AG04450 (cell line): ENCODE measurements at regions not wholly inside any gene's neighbourhood (a gene's known extent, or its start where the extent isn't known, plus 50 kb on each side); places are given as distances from the start of the nearest gene placed in this dataset.

Experiments
- CTCF ChIA-PET: fragments of 300-600, 350-600 bp; formaldehyde crosslinking; extraction: SDS; loops from one replicate; lab custom pipeline; 2022; ENCODE audit warnings: antibody characterized with exemption, inconsistent platforms; lab: Charles Lee
- POLR2A ChIA-PET: fragments of 350-600 bp; formaldehyde crosslinking; extraction: SDS; loops from one replicate; lab custom pipeline; 2021; ENCODE audit warnings: antibody characterized with exemption, inconsistent platforms; lab: Yijun Ruan, JAX
- DNase-seq: peaks from one replicate; pipeline ENCODE4 v3.0.0-alpha.2; 2011; ENCODE audit warnings: low read depth, low spot score
- H3K27ac ChIP-seq: one replicate; pipeline ENCODE4 v1.5.1; 2012; ENCODE audit warnings: low read depth, low read length, control low read depth
- H3K27me3 ChIP-seq: one replicate; pipeline ENCODE4 v1.6.0; 2012; ENCODE audit warnings: low read length; ENCODE audit not compliant: control insufficient read depth, insufficient read depth
- H3K4me3 ChIP-seq: 2 replicates; pipeline ENCODE4 v1.5.1; 2011; ENCODE audit warnings: mild to moderate bottlenecking, low read depth, low read length, control low read depth
- H3K9me3 ChIP-seq: 2 replicates; pipeline ENCODE4 v1.5.1; 2012; ENCODE audit warnings: low read length; ENCODE audit not compliant: control insufficient read depth, insufficient read depth
- TF ChIP-seq, protein P1 (sequence below): IDR thresholded peaks from 2 replicates; pipeline ENCODE4 v1.5.1; 2011; ENCODE audit warnings: low read depth, low read length, control low read depth, inconsistent platforms

- CTCF ChIA-PET: no interaction called here
- Histone ChIP-seq H3K4me3 (no peak overlapping the region), H3K27ac (no peak overlapping the region), H3K9me3 (no peaks in the 10 kb centered on the region), H3K27me3 (no peaks in the 10 kb centered on the region)
- TF ChIP-seq, protein P1, sequence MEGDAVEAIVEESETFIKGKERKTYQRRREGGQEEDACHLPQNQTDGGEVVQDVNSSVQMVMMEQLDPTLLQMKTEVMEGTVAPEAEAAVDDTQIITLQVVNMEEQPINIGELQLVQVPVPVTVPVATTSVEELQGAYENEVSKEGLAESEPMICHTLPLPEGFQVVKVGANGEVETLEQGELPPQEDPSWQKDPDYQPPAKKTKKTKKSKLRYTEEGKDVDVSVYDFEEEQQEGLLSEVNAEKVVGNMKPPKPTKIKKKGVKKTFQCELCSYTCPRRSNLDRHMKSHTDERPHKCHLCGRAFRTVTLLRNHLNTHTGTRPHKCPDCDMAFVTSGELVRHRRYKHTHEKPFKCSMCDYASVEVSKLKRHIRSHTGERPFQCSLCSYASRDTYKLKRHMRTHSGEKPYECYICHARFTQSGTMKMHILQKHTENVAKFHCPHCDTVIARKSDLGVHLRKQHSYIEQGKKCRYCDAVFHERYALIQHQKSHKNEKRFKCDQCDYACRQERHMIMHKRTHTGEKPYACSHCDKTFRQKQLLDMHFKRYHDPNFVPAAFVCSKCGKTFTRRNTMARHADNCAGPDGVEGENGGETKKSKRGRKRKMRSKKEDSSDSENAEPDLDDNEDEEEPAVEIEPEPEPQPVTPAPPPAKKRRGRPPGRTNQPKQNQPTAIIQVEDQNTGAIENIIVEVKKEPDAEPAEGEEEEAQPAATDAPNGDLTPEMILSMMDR: no peak
- no peak for DNase-seq
- POLR2A ChIA-PET: no interaction called here
Measured at GRCh38 chr1:193974286-193974798, 787.9 kb upstream of the B3GALT2 start.

DNA sequence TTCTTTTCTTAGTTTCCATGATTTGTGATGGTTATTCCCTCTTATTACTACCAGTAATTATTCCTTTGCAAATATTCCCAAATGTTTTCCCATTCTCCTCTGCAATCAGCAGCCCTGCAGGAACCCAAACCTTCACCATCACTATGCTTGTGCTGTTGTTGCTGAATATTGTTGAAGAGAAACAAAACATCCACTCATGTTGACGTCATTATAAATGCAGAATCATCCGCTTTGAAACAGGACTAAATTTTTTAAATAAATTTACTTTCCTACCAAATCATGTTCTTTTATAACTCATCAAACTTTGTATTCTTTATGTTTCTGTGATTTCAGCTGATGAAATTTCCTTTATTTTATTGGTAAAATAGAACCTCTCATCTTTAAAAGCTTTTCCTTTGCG is 787.0 kb upstream of the B3GALT2 start:
- no peak overlapping the region for H3K4me3 ChIP-seq
- no peaks in the 10 kb centered on the region for H3K27me3 ChIP-seq
- DNase-seq: no peak
- TF ChIP-seq, protein P1: no peak
- POLR2A ChIA-PET: no interaction called here
- no peaks in the 10 kb centered on the region for H3K9me3 ChIP-seq
- no peak overlapping the region for H3K27ac ChIP-seq
- CTCF ChIA-PET: no interaction called here

- H3K4me3 ChIP-seq: no peak overlapping the region
- no peak overlapping the region for H3K27ac ChIP-seq
- H3K9me3 ChIP-seq: no peaks in the 10 kb centered on the region
- TF ChIP-seq, protein P1: no peak
- ChIA-PET CTCF (no interaction called here), POLR2A (no interaction called here)
- no peaks in the 10 kb centered on the region for H3K27me3 ChIP-seq
- DNase-seq: no peak
Measured at GRCh38 chr1:193971595-193971994, 785.2 kb upstream of the B3GALT2 start.

GRCh38 chr1:193960499-193960898 is 774.1 kb upstream of the B3GALT2 start:
- Histone ChIP-seq H3K27ac (no peak overlapping the region), H3K9me3 (no peaks in the 10 kb centered on the region), H3K4me3 (no peak overlapping the region), H3K27me3 (no peaks in the 10 kb centered on the region)
- POLR2A ChIA-PET: no interaction called here
- no peak for DNase-seq
- TF ChIP-seq, protein P1: no peak
- CTCF ChIA-PET: no interaction called here

DNA sequence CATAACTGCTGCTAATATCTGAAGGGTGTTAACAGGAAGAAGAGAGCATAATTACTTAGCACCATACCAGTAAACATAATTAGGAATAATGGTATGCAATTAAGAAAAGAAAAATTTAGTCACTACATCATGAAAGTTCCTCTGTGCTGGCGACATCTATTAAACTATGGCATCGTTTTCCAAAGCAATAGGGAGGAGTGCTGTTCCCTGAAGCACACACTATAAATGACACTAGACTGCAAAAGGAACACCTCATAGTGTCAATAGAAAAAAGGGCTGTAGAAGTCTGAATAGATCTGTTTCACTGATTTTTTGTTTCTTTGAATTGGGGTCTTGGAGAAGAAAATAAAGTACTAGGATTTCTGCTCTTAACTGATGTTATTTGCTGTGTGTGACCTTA is 773.6 kb upstream of the B3GALT2 start:
- Histone ChIP-seq H3K27ac (no peak overlapping the region), H3K4me3 (no peak overlapping the region), H3K27me3 (no peaks in the 10 kb centered on the region), H3K9me3 (no peaks in the 10 kb centered on the region)
- CTCF ChIA-PET: no interaction called here
- POLR2A ChIA-PET: no interaction called here
- TF ChIP-seq, protein P1: no peak
- no peak for DNase-seq
